NOMO-1 treated with dmso at 0.1 percent for 144 hours (cell line): ENCODE measurements at regions not wholly inside any gene's neighbourhood (a gene's known extent, or its start where the extent isn't known, plus 50 kb on each side); places are given as distances from the start of the nearest gene placed in this dataset.

ENCODE experiments used
- DNase-seq: peaks from one replicate; lab custom pipeline; 2025; ENCODE audit not compliant: unreplicated experiment; lab: John Stamatoyannopoulos, UW

GRCh38 chr11:104658177-104658576, 240.1 kb downstream of the CASP12 start:
- no peak for DNase-seq

- no peak for DNase-seq
Measured at GRCh38 chr11:104657083-104657482, 241.2 kb downstream of the CASP12 start.

GRCh38 chr11:104655066-104655465, 243.2 kb downstream of the CASP12 start:
- DNase-seq, result no peak

- DNase-seq, result no peak
Measured at GRCh38 chr11:104654181-104654813, 244.0 kb downstream of the CASP12 start.

GRCh38 chr11:104653407-104653806, 244.9 kb downstream of the CASP12 start:
- DNase-seq, result no peak

- no peak for DNase-seq
Measured at GRCh38 chr11:104652996-104653395, 245.3 kb downstream of the CASP12 start.

- DNase-seq, result no peak
Measured at GRCh38 chr11:104650234-104650633, 248.0 kb downstream of the CASP12 start.

GRCh38 chr11:104649002-104649401, 249.3 kb downstream of the CASP12 start:
- DNase-seq, result no peak

GRCh38 chr11:104645261-104646222, 252.7 kb downstream of the CASP12 start:
- DNase-seq, result no peak

GRCh38 chr11:104637662-104638170, 260.5 kb downstream of the CASP12 start:
- no peak for DNase-seq

- DNase-seq, result no peak
Measured at GRCh38 chr11:104633226-104633625, 265.0 kb downstream of the CASP12 start.

- no peak for DNase-seq
Measured at GRCh38 chr11:104630352-104630751, 267.9 kb downstream of the CASP12 start.

GRCh38 chr11:104625246-104625645, 273.0 kb downstream of the CASP12 start:
- DNase-seq, result no peak

- no peak for DNase-seq
Measured at GRCh38 chr11:104624021-104624420, 274.2 kb downstream of the CASP12 start.

GRCh38 chr11:104623518-104623917, 274.7 kb downstream of the CASP12 start:
- DNase-seq, result no peak

- DNase-seq, result no peak
Measured at GRCh38 chr11:104620991-104621390, 277.3 kb downstream of the CASP12 start.

- no peak for DNase-seq
Measured at GRCh38 chr11:104619751-104620150, 278.5 kb downstream of the CASP12 start.

- DNase-seq, result no peak
Measured at GRCh38 chr11:104618954-104619353, 279.3 kb downstream of the CASP12 start.

GRCh38 chr11:104614961-104615360, 283.3 kb downstream of the CASP12 start:
- no peak for DNase-seq

- DNase-seq, result no peak
Measured at GRCh38 chr11:104614117-104614680, 284.1 kb downstream of the CASP12 start.

GRCh38 chr11:104610635-104611034, 287.6 kb downstream of the CASP12 start:
- DNase-seq, result no peak
